ENCODE measurements at regions not wholly inside any gene's neighbourhood (a gene's known extent, or its start where the extent isn't known, plus 50 kb on each side); places are given as distances from the start of the nearest gene placed in this dataset.
"Not testable (repeated sequence)": the region's sequence is repeated elsewhere in the genome, so short reads cannot be mapped to it uniquely, and the experiment has no call there.

- TF ChIP-seq PAX5 (IDR thresholded peaks at IDR 0.05; ENCODE audit: insufficient read depth, low read length, severe bottlenecking) (no peak), POLR2AphosphoS5 (IDR thresholded peaks at IDR 0.05; ENCODE audit: low read depth, low read length) (no peak), TAF1 (IDR thresholded peaks at IDR 0.05; ENCODE audit: low read depth, low read length) (no peak), SPI1 (IDR thresholded peaks at IDR 0.05; ENCODE audit: low read depth, low read length) (no peak), POU2F2 (IDR thresholded peaks at IDR 0.05; ENCODE audit: low read depth, low read length) (no peak), POLR2A (IDR thresholded peaks at IDR 0.05; ENCODE audit: low read depth, low read length) (no peak)
- DNase-seq (ENCODE audit: insufficient read length, low spot score) (no peak), FAIRE-seq (no peak)
Observed at GRCh38 chr13:54373211-54373610, 1344.6 kb downstream of the OLFM4 start.

GRCh38 chr13:54379461-54379860 is 1350.8 kb downstream of the OLFM4 start:
- FAIRE-seq (no peak), DNase-seq (ENCODE audit: insufficient read length, low spot score) (no peak)
- TF ChIP-seq POLR2AphosphoS5 (IDR thresholded peaks at IDR 0.05; ENCODE audit: low read depth, low read length) (no peak), PAX5 (IDR thresholded peaks at IDR 0.05; ENCODE audit: insufficient read depth, low read length, severe bottlenecking) (no peak), POU2F2 (IDR thresholded peaks at IDR 0.05; ENCODE audit: low read depth, low read length) (no peak), POLR2A (IDR thresholded peaks at IDR 0.05; ENCODE audit: low read depth, low read length) (no peak), TAF1 (IDR thresholded peaks at IDR 0.05; ENCODE audit: low read depth, low read length) (no peak), SPI1 (IDR thresholded peaks at IDR 0.05; ENCODE audit: low read depth, low read length) (no peak)

GRCh38 chr13:54383604-54384003 is 1355.0 kb downstream of the OLFM4 start:
- DNase-seq (ENCODE audit: insufficient read length, low spot score) (no peak), FAIRE-seq (no peak)
- TF ChIP-seq PAX5 (IDR thresholded peaks at IDR 0.05; ENCODE audit: insufficient read depth, low read length, severe bottlenecking) = no peak
- no peak for TF ChIP-seq SPI1 (IDR thresholded peaks at IDR 0.05; ENCODE audit: low read depth, low read length)
- TF ChIP-seq POU2F2 (IDR thresholded peaks at IDR 0.05; ENCODE audit: low read depth, low read length) = no peak
- no peak for TF ChIP-seq POLR2A (IDR thresholded peaks at IDR 0.05; ENCODE audit: low read depth, low read length)
- no peak for TF ChIP-seq TAF1 (IDR thresholded peaks at IDR 0.05; ENCODE audit: low read depth, low read length)
- no peak for TF ChIP-seq POLR2AphosphoS5 (IDR thresholded peaks at IDR 0.05; ENCODE audit: low read depth, low read length)

GRCh38 chr13:54387625-54388024 is 1359.0 kb downstream of the OLFM4 start:
- TF ChIP-seq POLR2AphosphoS5 (IDR thresholded peaks at IDR 0.05; ENCODE audit: low read depth, low read length) = no peak
- TF ChIP-seq POU2F2 (IDR thresholded peaks at IDR 0.05; ENCODE audit: low read depth, low read length) = no peak
- DNase-seq (ENCODE audit: insufficient read length, low spot score) (no peak), FAIRE-seq (no peak)

- no peak for FAIRE-seq
- DNase-seq (ENCODE audit: insufficient read length, low spot score) = no peak
- no peak for TF ChIP-seq SPI1 (IDR thresholded peaks at IDR 0.05; ENCODE audit: low read depth, low read length)
- TF ChIP-seq PAX5 (IDR thresholded peaks at IDR 0.05; ENCODE audit: insufficient read depth, low read length, severe bottlenecking) = no peak
- TF ChIP-seq POU2F2 (IDR thresholded peaks at IDR 0.05; ENCODE audit: low read depth, low read length) = no peak
- TF ChIP-seq TAF1 (IDR thresholded peaks at IDR 0.05; ENCODE audit: low read depth, low read length) = no peak
- TF ChIP-seq POLR2A (IDR thresholded peaks at IDR 0.05; ENCODE audit: low read depth, low read length) = no peak
- no peak for TF ChIP-seq POLR2AphosphoS5 (IDR thresholded peaks at IDR 0.05; ENCODE audit: low read depth, low read length)
Observed at GRCh38 chr13:54390841-54391240, 1362.2 kb downstream of the OLFM4 start.

DNA sequence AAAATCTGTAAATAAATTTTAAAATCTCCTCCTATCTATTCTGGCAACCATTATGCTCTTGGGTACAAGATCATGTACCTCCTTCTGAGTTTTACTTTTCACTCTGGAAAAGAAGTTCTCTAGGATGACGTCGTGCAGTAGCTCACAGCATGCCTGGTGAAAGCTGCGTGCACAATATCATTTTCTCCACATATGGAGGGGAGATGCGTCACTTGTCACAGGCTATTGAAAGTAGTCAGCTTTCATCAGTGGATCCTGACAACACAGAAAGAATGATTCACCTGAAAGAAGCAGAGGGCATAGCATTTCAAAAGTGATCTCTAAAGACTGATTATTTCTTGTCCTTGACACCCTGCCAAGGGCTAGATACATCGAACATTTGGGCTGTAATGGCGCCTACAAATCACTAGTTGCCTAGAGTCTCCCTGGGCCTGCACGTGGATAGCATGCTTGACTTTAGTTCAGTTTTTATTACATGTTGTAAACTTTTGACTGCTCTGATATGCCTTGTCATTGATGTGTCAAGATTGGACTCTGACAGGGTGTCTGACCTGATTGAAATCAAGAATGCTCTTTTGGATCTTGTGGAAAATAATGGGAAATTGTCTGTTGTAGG is 1365.6 kb downstream of the OLFM4 start:
- no peak for DNase-seq (ENCODE audit: insufficient read length, low spot score)
- FAIRE-seq = no peak
- TF ChIP-seq PAX5 (IDR thresholded peaks at IDR 0.05; ENCODE audit: insufficient read depth, low read length, severe bottlenecking) (no peak), POU2F2 (IDR thresholded peaks at IDR 0.05; ENCODE audit: low read depth, low read length) (no peak), SPI1 (IDR thresholded peaks at IDR 0.05; ENCODE audit: low read depth, low read length) (no peak), TAF1 (IDR thresholded peaks at IDR 0.05; ENCODE audit: low read depth, low read length) (no peak), POLR2AphosphoS5 (IDR thresholded peaks at IDR 0.05; ENCODE audit: low read depth, low read length) (no peak), POLR2A (IDR thresholded peaks at IDR 0.05; ENCODE audit: low read depth, low read length) (no peak)

DNA sequence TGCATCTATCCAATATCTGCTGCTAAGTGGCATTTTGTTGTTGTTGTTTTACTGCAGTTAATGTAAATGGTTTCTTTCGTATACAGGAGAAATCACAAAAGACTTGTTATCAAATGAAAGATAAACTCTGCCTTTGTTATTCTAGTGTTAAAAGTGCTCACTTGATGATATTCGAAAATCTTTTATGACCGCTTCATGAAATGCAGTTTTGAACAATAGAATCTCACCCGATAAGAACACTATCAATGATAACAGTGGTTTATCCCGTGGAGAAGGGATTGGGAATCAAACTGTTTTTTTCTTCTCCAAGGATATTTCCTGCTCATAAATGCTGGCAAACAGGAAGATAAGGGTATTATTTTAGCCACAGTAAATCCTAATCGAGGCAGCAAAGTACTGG is 1366.3 kb downstream of the OLFM4 start:
- no peak for TF ChIP-seq PAX5 (IDR thresholded peaks at IDR 0.05; ENCODE audit: insufficient read depth, low read length, severe bottlenecking)
- no peak for TF ChIP-seq POLR2A (IDR thresholded peaks at IDR 0.05; ENCODE audit: low read depth, low read length)
- no peak for TF ChIP-seq SPI1 (IDR thresholded peaks at IDR 0.05; ENCODE audit: low read depth, low read length)
- FAIRE-seq (no peak), DNase-seq (ENCODE audit: insufficient read length, low spot score) (no peak)

GRCh38 chr13:54402495-54402894 is 1373.9 kb downstream of the OLFM4 start:
- TF ChIP-seq SPI1 (IDR thresholded peaks at IDR 0.05; ENCODE audit: low read depth, low read length) = no peak
- no peak for TF ChIP-seq PAX5 (IDR thresholded peaks at IDR 0.05; ENCODE audit: insufficient read depth, low read length, severe bottlenecking)
- TF ChIP-seq TAF1 (IDR thresholded peaks at IDR 0.05; ENCODE audit: low read depth, low read length) = no peak
- TF ChIP-seq POU2F2 (IDR thresholded peaks at IDR 0.05; ENCODE audit: low read depth, low read length) = no peak
- no peak for TF ChIP-seq POLR2A (IDR thresholded peaks at IDR 0.05; ENCODE audit: low read depth, low read length)
- no peak for TF ChIP-seq POLR2AphosphoS5 (IDR thresholded peaks at IDR 0.05; ENCODE audit: low read depth, low read length)
- no peak for FAIRE-seq

DNA sequence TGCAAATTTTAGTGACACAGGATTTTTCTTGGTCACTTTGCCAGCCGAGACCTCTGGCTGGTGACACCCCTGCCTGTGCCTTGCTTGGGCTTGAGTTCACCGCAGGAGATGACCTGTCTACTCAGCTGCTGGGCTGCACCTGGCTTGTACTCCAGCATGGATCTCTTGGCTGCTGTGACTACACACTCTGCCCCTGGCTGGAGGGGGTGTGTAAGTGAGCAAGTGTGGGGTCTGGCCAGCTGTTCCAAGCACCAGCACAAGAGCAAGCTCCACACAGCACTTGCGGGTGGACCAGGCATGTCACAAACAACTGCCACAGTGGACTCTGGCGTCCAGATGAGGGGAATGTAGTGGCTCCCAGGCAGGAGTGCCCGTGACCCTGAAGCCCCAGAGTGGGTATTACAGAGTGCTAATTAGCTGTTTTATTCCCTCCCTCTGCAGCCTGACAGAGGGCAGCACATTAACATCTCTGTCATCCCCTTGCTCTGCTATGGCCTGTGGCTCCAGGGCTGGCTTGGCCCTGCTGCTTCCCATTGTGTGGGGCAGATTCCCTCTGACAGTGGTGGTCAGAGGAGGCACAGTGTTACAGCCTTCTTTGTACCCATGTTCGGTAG is 1387.2 kb downstream of the OLFM4 start:
- DNase-seq (ENCODE audit: insufficient read length, low spot score) (no peak), FAIRE-seq (no peak)
- TF ChIP-seq PAX5 (IDR thresholded peaks at IDR 0.05; ENCODE audit: insufficient read depth, low read length, severe bottlenecking) (no peak), TAF1 (IDR thresholded peaks at IDR 0.05; ENCODE audit: low read depth, low read length) (no peak), SPI1 (IDR thresholded peaks at IDR 0.05; ENCODE audit: low read depth, low read length) (no peak), POU2F2 (IDR thresholded peaks at IDR 0.05; ENCODE audit: low read depth, low read length) (no peak), POLR2A (IDR thresholded peaks at IDR 0.05; ENCODE audit: low read depth, low read length) (no peak), POLR2AphosphoS5 (IDR thresholded peaks at IDR 0.05; ENCODE audit: low read depth, low read length) (no peak)

More at GRCh38 chr13:54402495-54402894, 1373.9 kb downstream of the OLFM4 start:
- no peak for DNase-seq (ENCODE audit: insufficient read length, low spot score)

DNA sequence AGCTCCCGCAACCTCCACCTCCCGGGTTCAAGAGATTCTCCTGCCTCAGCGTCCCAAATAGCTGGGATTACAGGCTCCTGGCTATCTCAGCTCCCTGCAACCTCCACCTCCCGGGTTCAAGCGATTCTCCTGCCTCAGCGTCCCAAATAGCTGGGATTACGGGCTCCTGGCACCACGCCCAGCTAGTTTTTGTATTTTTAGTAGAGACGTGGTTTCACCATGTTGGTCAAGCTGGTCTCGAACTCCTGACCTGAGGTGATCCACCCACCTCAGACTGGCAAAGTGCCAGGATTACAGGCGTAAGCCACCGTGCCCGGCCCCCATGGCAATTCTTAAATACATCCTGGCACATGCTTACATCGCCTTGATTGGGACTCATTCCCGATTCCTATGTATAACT is 1394.3 kb downstream of the OLFM4 start:
- not testable (repeated sequence) for DNase-seq (ENCODE audit: insufficient read length, low spot score); FAIRE-seq
